Endothelial cell of umbilical vein (primary cell): ENCODE measurements at regions not wholly inside any gene's neighbourhood (a gene's known extent, or its start where the extent isn't known, plus 50 kb on each side); places are given as distances from the start of the nearest gene placed in this dataset.

Source experiments
- BruUV-seq: library from RNA; stranded (reverse); fragments of 400-500 nt; replicated peaks from 2 replicates; lab custom pipeline; 2021; lab: Mats Ljungman, UMichigan
- CTCF ChIA-PET: fragments of 300-600, 350-600 bp; sonication (Branson Sonifier 250); formaldehyde crosslinking; loops from one replicate; lab custom pipeline; 2021; ENCODE audit warnings: antibody characterized with exemption, inconsistent platforms; lab: Charles Lee
- POLR2A ChIA-PET: fragments of 300-600, 350-600 bp; sonication (Branson Sonifier 250); formaldehyde crosslinking; loops from one replicate; lab custom pipeline; 2021; ENCODE audit warnings: antibody characterized with exemption, inconsistent platforms; lab: Charles Lee
- DNase-seq: peaks from one replicate; pipeline ENCODE4 v3.0.0-alpha.2; 2011; ENCODE audit warnings: low read depth, low spot score
- FAIRE-seq: peaks from 2 replicates; lab custom pipeline; 2011; peaks lifted over from hg19 to GRCh38; lab: Jason Lieb, UNC
- H2AFZ ChIP-seq: 2 replicates; pipeline ENCODE4 v1.6.0; 2012; ENCODE audit warnings: low read depth, low read length, control low read depth, inconsistent platforms
- H3K27ac ChIP-seq: 2 replicates; pipeline ENCODE4 v1.5.1; 2011; ENCODE audit warnings: low read depth, mild to moderate bottlenecking, control low read depth, low read length, moderate library complexity; ENCODE audit not compliant: insufficient read depth
- H3K27me3 ChIP-seq, 2 experiments: 2 replicates each; pipeline versions ENCODE4 v1.6.0 to v1.6.1; 2011; ENCODE audit warnings: low read length in 2 of 2, mixed read lengths in 1 of 2; ENCODE audit not compliant: control insufficient read depth in 2 of 2, insufficient read depth in 2 of 2
- H3K36me3 ChIP-seq, 2 experiments: 2 replicates in 1 of 2; 3 replicates in 1 of 2; pipeline ENCODE4 v1.5.1; 2011; ENCODE audit warnings: low read length in 2 of 2, mild to moderate bottlenecking in 1 of 2, moderate library complexity in 1 of 2; ENCODE audit not compliant: control insufficient read depth in 2 of 2, insufficient read depth in 2 of 2; ENCODE audit errors: extremely low read depth in 1 of 2
- H3K4me1 ChIP-seq: 3 replicates; pipeline ENCODE4 v1.5.1; 2011; ENCODE audit warnings: mild to moderate bottlenecking, low read length; ENCODE audit not compliant: control insufficient read depth, insufficient read depth; ENCODE audit errors: extremely low read depth
- H3K4me2 ChIP-seq: 2 replicates; pipeline ENCODE4 v1.6.1; 2011; ENCODE audit warnings: low read length, control low read depth, mixed read lengths; ENCODE audit not compliant: insufficient read depth
- H3K4me3 ChIP-seq, 3 experiments: fragments of 200-600 bp in 1 of 3; sonication (generic), shearing (Covaris generic) in 1 of 3; replicated peaks in 1 of 3; 2 replicates each; pipeline ENCODE4 v1.5.1; 2011 to 2016; ENCODE audit warnings: control low read depth in 3 of 3, low read length in 3 of 3, mild to moderate bottlenecking in 2 of 3, inconsistent platforms in 1 of 3, low read depth in 1 of 3, moderate library complexity in 1 of 3; ENCODE audit not compliant: insufficient read depth in 1 of 3
- H3K79me2 ChIP-seq: 2 replicates; pipeline ENCODE4 v1.6.0; 2012; ENCODE audit warnings: low read length, inconsistent platforms; ENCODE audit not compliant: control insufficient read depth, insufficient read depth
- H3K9ac ChIP-seq: replicated peaks from 2 replicates; pipeline ENCODE3; 2011; ENCODE audit warnings: low read length, control low read depth; ENCODE audit not compliant: insufficient read depth; ENCODE audit errors: extremely low read depth
- H3K9me1 ChIP-seq: replicated peaks from 3 replicates; pipeline ENCODE4 v1.6.0; 2011; ENCODE audit warnings: mild to moderate bottlenecking, low read length; ENCODE audit not compliant: control insufficient read depth, insufficient read depth; ENCODE audit errors: extremely low read depth
- H3K9me3 ChIP-seq: replicated peaks from 2 replicates; pipeline ENCODE4 v1.5.1; 2012; ENCODE audit warnings: low read length, inconsistent platforms; ENCODE audit not compliant: control insufficient read depth, insufficient read depth
- H4K20me1 ChIP-seq: replicated peaks from 2 replicates; pipeline ENCODE3; 2011; ENCODE audit warnings: mild to moderate bottlenecking, low read length; ENCODE audit not compliant: control insufficient read depth, insufficient read depth; ENCODE audit errors: extremely low read depth
- CTCF ChIP-seq, 2 donors: IDR thresholded peaks; 1 replicate in 1 of 2; 2 replicates in 1 of 2; pipeline ENCODE4 v1.5.1; 2011; ENCODE audit warnings: low read length in 2 of 2, mild to moderate bottlenecking in 2 of 2, moderate library complexity in 2 of 2, control low read depth in 1 of 2, inconsistent platforms in 1 of 2, low read depth in 1 of 2; ENCODE audit not compliant: insufficient read depth in 1 of 2; ENCODE audit errors: extremely low read depth in 1 of 2
- FOS ChIP-seq: IDR thresholded peaks from 2 replicates; pipeline ENCODE4 v1.6.1; 2011; ENCODE audit warnings: mild to moderate bottlenecking, low read length, moderate library complexity, borderline replicate concordance; ENCODE audit not compliant: insufficient read depth
- GATA2 ChIP-seq: IDR thresholded peaks from 2 replicates; pipeline ENCODE4 v1.7.0; 2011; ENCODE audit warnings: low read depth, mild to moderate bottlenecking, moderate library complexity, mixed read lengths, low read length; ENCODE audit not compliant: insufficient read length, insufficient read depth
- JUN ChIP-seq: IDR thresholded peaks from 2 replicates; pipeline ENCODE4 v1.6.1; 2011; ENCODE audit warnings: borderline replicate concordance, low read depth; ENCODE audit not compliant: insufficient read length, insufficient read depth
- MAX ChIP-seq: IDR thresholded peaks from 2 replicates; pipeline ENCODE4 v1.6.1; 2011; ENCODE audit not compliant: insufficient read depth, insufficient read length
- POLR2AphosphoS5 ChIP-seq: IDR thresholded peaks from 2 replicates; pipeline ENCODE4 v1.6.1; 2012; ENCODE audit warnings: low read depth, mild to moderate bottlenecking, control low read depth, low read length, moderate library complexity; ENCODE audit not compliant: insufficient read depth
- dilution Hi-C: fragments of 300-500 bp; cut with MboI; formaldehyde crosslinking; loops from one replicate; pipeline ENCODE4 v1.15.0; 2019; ENCODE audit warnings: low sequenced_read_pairs; ENCODE audit not compliant: extremely low pct_ligation_motif_present
- intact Hi-C: fragments of 100-400 bp; cut with micrococcal nuclease; formaldehyde crosslinking; loops from one replicate; pipeline ENCODE4 v1.10.0; 2022

GRCh38 chr11:70555078-70555477 is 156.7 kb downstream of the CTTN start:
- Histone ChIP-seq H2AFZ (no peak overlapping the region), H3K36me3 (no peaks in the 10 kb centered on the region), H3K4me2 (no peak overlapping the region), H3K9me1 (no peaks in the 10 kb centered on the region), H3K79me2 (no peaks in the 10 kb centered on the region), H4K20me1 (no peaks in the 10 kb centered on the region), H3K9ac (no peak overlapping the region), H3K4me3 (no peak overlapping the region), H3K4me1 (no peaks in the 10 kb centered on the region), H3K27me3 (no peaks in the 10 kb centered on the region), H3K27ac (no peak overlapping the region), H3K9me3 (no peaks in the 10 kb centered on the region)
- no TSS peak for BruUV-seq
- dilution Hi-C loops = no loop called here
- intact Hi-C loops = no loop called here
- no peak for DNase-seq
- CTCF ChIA-PET = no interaction called here
- POLR2A ChIA-PET = no interaction called here
- no peak for FAIRE-seq
- TF ChIP-seq MAX = no peak

- Histone ChIP-seq H3K27ac (no peak overlapping the region), H3K9me3 (no peaks in the 10 kb centered on the region), H3K4me2 (no peak overlapping the region), H3K4me3 (no peak overlapping the region), H3K9ac (no peak overlapping the region), H4K20me1 (no peaks in the 10 kb centered on the region), H3K4me1 (no peaks in the 10 kb centered on the region), H3K36me3 (no peaks in the 10 kb centered on the region), H3K79me2 (no peaks in the 10 kb centered on the region), H3K27me3 (no peaks in the 10 kb centered on the region), H2AFZ (no peak overlapping the region), H3K9me1 (no peaks in the 10 kb centered on the region)
- no peak for FAIRE-seq
- ChIA-PET CTCF (interaction anchor here (0.9 kb wide), 1 partner anchor 11 kb away, joined by 3 read pairs; no protein-coding TSS in a partner anchor), POLR2A (no interaction called here)
- no TSS peak for BruUV-seq
- intact Hi-C loops = no loop called here
- no peak for DNase-seq
- TF ChIP-seq FOS (no peak), JUN (no peak), POLR2AphosphoS5 (no peak), GATA2 (no peak), CTCF (IDR thresholded peaks at IDR 0.05; ENCODE audit: extremely low read depth in 1 of 2, insufficient read depth in 1 of 2, low read depth in 1 of 2, low read length in 2 of 2) (no peak)
- dilution Hi-C loops = no loop called here
Observed at GRCh38 chr11:70556884-70557741, 158.8 kb downstream of the CTTN start.
